Endodermal cell (in vitro differentiated cells): ENCODE measurements at regions not wholly inside any gene's neighbourhood (a gene's known extent, or its start where the extent isn't known, plus 50 kb on each side); places are given as distances from the start of the nearest gene placed in this dataset.

ENCODE experiments used
- DNase-seq: peaks from one replicate; pipeline ENCODE4 v3.0.0-alpha.2; 2017
- H3K27ac ChIP-seq: 2 replicates; pipeline ENCODE4 v1.5.1; 2013; ENCODE audit warnings: mild to moderate bottlenecking, low read depth, low read length, moderate library complexity
- H3K27me3 ChIP-seq: 2 replicates; pipeline ENCODE4 v1.6.1; 2013; ENCODE audit warnings: mild to moderate bottlenecking, low read length, moderate library complexity; ENCODE audit not compliant: insufficient read depth, control insufficient read depth, poor library complexity, severe bottlenecking
- H3K36me3 ChIP-seq: 2 replicates; pipeline ENCODE4 v1.7.0; 2013; ENCODE audit warnings: mild to moderate bottlenecking, low read length, moderate library complexity; ENCODE audit not compliant: control insufficient read depth, insufficient read depth
- H3K4me1 ChIP-seq: one replicate; pipeline ENCODE4 v1.7.0; 2013; ENCODE audit warnings: low read length; ENCODE audit not compliant: control insufficient read depth, insufficient read depth
- H3K4me3 ChIP-seq: 2 replicates; pipeline ENCODE4 v1.5.1; 2013; ENCODE audit warnings: mild to moderate bottlenecking, low read length, moderate library complexity
- H3K9ac ChIP-seq: 2 replicates; pipeline ENCODE4 v1.6.1; 2013; ENCODE audit warnings: mild to moderate bottlenecking, low read length, moderate library complexity; ENCODE audit not compliant: poor library complexity, severe bottlenecking; ENCODE audit errors: extremely low read depth
- H3K9me3 ChIP-seq: 2 replicates; pipeline ENCODE4 v1.6.1; 2013; ENCODE audit warnings: mild to moderate bottlenecking, low read length, moderate library complexity; ENCODE audit not compliant: control insufficient read depth
- H3K27ac Mint-ChIP-seq: 2 replicates; pipeline ENCODE4 v1.8.0; 2020; ENCODE audit warnings: mixed read lengths
- H3K27me3 Mint-ChIP-seq: 2 replicates; pipeline ENCODE4 v1.8.0; 2021; ENCODE audit warnings: mild to moderate bottlenecking, mixed read lengths; ENCODE audit not compliant: insufficient read depth
- H3K36me3 Mint-ChIP-seq: 2 replicates; pipeline ENCODE4 v1.8.0; 2020; ENCODE audit warnings: low read depth, mixed read lengths
- H3K4me1 Mint-ChIP-seq: 2 replicates; pipeline ENCODE4 v1.8.0; 2020; ENCODE audit warnings: mixed read lengths
- H3K4me3 Mint-ChIP-seq: 2 replicates; pipeline ENCODE4 v1.8.0; 2020; ENCODE audit warnings: mild to moderate bottlenecking, moderate library complexity, mixed read lengths
- H3K9me3 Mint-ChIP-seq: 2 replicates; pipeline ENCODE4 v1.8.0; 2020; ENCODE audit warnings: mild to moderate bottlenecking, mixed read lengths
- WGBS, 2 experiments: methylation state at CpG; one replicate each; pipeline versions ENCODE4 v1.1.5 to v1.1.7; 2013; ENCODE audit warnings: missing lambda C conversion rate in 2 of 2, mixed read lengths in 1 of 2; ENCODE audit not compliant: insufficient coverage in 1 of 2, insufficient read length in 1 of 2; 5-methylcytosine and 5-hydroxymethylcytosine counted together
- TF ChIP-seq, protein P1 (sequence below): fragments of 200-600 bp; sonication (generic); conservative IDR thresholded peaks from 2 replicates; pipeline ENCODE4 v1.5.0; 2021; ENCODE audit warnings: antibody characterized with exemption, mild to moderate bottlenecking

DNA sequence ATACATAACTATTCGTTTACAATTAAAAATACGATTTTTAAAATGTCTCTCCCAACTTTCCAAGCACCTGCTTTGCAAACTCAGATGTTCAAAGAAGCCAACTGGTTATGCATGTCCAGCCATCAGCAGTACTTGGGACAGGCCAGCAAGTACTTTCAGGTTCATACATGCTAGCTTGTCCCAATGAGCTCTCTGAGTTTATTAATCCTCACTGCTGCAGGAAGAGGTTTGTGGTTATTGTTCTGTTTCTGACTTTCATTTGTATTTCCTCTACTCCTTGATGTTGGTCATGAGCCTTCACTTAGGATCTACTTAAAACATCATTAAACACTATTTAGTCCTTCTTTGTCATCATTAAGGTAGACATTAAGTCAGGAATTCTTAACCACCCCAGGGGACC, 374.1 kb downstream of the LRATD1 start:
- Histone ChIP-seq H3K27me3 (peaks cover 6% of the 10 kb centered on the region), H3K9ac (no peak overlapping the region), H3K9me3 (no peaks in the 10 kb centered on the region), H3K4me1 (no peaks in the 10 kb centered on the region), H3K4me3 (no peak overlapping the region), H3K36me3 (no peaks in the 10 kb centered on the region), H3K27ac (no peak overlapping the region)
- Mint-ChIP-seq H3K27me3 (peaks cover 3% of the 10 kb centered on the region), H3K9me3 (peaks cover 9% of the 10 kb centered on the region), H3K27ac (no peak overlapping the region), H3K4me3 (no peak overlapping the region), H3K4me1 (no peaks in the 10 kb centered on the region), H3K36me3 (no peaks in the 10 kb centered on the region)
- WGBS, 2 experiments = 88% methylated on average over 1 to 2 of the region's 2 CpGs
- no peak for DNase-seq
- TF ChIP-seq, protein P1, sequence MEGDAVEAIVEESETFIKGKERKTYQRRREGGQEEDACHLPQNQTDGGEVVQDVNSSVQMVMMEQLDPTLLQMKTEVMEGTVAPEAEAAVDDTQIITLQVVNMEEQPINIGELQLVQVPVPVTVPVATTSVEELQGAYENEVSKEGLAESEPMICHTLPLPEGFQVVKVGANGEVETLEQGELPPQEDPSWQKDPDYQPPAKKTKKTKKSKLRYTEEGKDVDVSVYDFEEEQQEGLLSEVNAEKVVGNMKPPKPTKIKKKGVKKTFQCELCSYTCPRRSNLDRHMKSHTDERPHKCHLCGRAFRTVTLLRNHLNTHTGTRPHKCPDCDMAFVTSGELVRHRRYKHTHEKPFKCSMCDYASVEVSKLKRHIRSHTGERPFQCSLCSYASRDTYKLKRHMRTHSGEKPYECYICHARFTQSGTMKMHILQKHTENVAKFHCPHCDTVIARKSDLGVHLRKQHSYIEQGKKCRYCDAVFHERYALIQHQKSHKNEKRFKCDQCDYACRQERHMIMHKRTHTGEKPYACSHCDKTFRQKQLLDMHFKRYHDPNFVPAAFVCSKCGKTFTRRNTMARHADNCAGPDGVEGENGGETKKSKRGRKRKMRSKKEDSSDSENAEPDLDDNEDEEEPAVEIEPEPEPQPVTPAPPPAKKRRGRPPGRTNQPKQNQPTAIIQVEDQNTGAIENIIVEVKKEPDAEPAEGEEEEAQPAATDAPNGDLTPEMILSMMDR = no peak

DNA sequence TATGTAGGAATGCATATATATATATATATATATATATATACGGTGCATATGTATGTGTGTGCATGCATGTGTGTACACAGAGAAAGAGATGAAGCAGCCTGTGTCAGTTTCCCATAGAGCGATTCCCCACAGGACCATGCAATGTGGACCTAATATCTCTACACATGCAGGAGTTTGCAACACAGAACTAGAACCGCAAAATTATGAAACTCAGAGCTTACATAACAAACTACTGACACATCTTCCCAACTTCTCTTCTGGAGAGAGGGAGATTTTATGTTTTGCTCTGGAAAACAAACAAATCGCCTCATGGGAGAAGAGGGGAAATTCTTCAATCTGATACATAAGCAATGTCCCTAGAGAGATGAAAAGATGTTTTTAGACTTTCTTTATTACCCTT, 377.2 kb downstream of the LRATD1 start:
- Mint-ChIP-seq H3K9me3 (no peaks in the 10 kb centered on the region), H3K27me3 (no peaks in the 10 kb centered on the region)
- H3K27ac ChIP-seq = no peak overlapping the region

DNA sequence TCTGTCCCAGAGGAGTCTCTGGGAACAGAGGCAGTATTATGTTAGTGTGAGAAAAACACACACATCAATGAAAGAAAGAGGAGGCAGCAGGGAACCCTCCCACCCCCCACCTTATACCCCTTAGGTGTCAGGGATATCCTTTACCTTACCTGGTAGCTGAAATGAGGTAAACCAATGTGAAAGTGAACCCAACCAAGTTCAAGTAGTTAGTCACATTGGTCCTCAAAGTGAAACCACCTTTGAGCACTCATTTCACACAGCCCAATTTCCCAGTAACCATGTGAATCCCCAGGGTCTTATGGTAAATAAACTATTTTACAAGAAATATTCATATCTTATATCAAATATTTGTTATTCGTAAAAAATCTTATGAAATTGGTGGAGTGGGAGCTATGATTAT, 377.8 kb downstream of the LRATD1 start:
- no peaks in the 10 kb centered on the region for H3K4me1 ChIP-seq
- H3K4me3 ChIP-seq = no peak overlapping the region
- Mint-ChIP-seq H3K4me1 (no peaks in the 10 kb centered on the region), H3K27me3 (no peaks in the 10 kb centered on the region), H3K4me3 (no peak overlapping the region), H3K9me3 (no peaks in the 10 kb centered on the region), H3K36me3 (no peaks in the 10 kb centered on the region), H3K27ac (no peak overlapping the region)
- H3K27me3 ChIP-seq = no peaks in the 10 kb centered on the region
- H3K36me3 ChIP-seq = no peaks in the 10 kb centered on the region
- TF ChIP-seq, protein P1 = no peak
- no peak for DNase-seq
- no peak overlapping the region for H3K9ac ChIP-seq
- no CpG with 5 or more reads among the region's 1 CpG for WGBS, 2 experiments
- H3K27ac ChIP-seq = no peak overlapping the region
- no peaks in the 10 kb centered on the region for H3K9me3 ChIP-seq

More for the DNA sequence above, 377.2 kb downstream of the LRATD1 start:
- TF ChIP-seq, protein P1 = no peak
- H3K27me3 ChIP-seq = no peaks in the 10 kb centered on the region
- H3K9me3 ChIP-seq = no peaks in the 10 kb centered on the region
- Mint-ChIP-seq H3K36me3 (no peaks in the 10 kb centered on the region), H3K4me3 (no peak overlapping the region), H3K27ac (no peak overlapping the region), H3K4me1 (no peaks in the 10 kb centered on the region)
- H3K9ac ChIP-seq = no peak overlapping the region
- no peaks in the 10 kb centered on the region for H3K4me1 ChIP-seq
- no peaks in the 10 kb centered on the region for H3K36me3 ChIP-seq
- DNase-seq = no peak
- no peak overlapping the region for H3K4me3 ChIP-seq
- 89 to 100% methylated on average over 1 to 3 of the region's 4 CpGs for WGBS, 2 experiments
